Fibroblast of skin of abdomen (primary cell): ENCODE measurements at regions not wholly inside any gene's neighbourhood (a gene's known extent, or its start where the extent isn't known, plus 50 kb on each side); places are given as distances from the start of the nearest gene placed in this dataset.
A peak's percentile ranks its signal among the peaks of the same experiment; 100 is the strongest.

Experiments used
- DNase-seq: peaks from one replicate; pipeline ENCODE4 v3.0.0-alpha.2; 2013

DNA sequence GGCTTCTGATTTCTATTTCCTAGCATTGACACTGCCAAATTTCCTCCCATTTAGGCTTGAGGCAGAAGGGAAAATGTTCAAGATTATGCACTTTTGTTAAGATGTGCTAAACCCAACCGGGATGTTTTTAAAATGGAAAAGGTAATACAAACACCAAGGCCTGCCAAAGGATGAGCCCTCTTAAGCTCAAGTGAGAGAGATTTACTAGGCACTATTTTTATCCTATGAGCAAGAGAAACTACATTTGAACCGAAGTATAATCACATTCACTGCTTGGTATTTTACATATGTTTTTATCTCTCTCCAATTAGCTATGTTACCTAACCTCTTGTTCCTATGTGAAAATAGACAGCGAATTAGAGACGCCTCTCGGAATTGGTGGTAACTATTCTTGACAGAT, 295.8 kb downstream of the GABRB3 start:
- no peak for DNase-seq

DNA sequence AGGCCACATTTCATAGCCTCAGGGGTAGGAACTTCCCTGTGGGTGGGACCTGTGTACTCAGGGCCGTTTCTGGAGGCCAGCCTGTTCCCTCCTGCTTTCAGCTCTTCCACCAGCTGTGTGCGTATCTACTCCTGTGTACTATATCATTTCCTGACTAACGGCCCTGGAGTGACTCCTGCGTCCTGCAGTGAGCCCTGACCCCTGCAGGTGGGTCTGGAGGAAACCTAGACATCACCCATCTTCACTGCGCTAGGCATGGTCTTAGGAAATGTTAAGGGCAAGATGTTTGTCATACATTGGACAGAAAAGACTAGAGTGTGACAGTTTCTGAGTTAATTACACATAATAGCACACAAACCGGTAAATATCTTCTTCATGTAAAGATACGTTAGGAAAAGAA, 297.3 kb downstream of the GABRB3 start:
- DNase-seq, result no peak

DNA sequence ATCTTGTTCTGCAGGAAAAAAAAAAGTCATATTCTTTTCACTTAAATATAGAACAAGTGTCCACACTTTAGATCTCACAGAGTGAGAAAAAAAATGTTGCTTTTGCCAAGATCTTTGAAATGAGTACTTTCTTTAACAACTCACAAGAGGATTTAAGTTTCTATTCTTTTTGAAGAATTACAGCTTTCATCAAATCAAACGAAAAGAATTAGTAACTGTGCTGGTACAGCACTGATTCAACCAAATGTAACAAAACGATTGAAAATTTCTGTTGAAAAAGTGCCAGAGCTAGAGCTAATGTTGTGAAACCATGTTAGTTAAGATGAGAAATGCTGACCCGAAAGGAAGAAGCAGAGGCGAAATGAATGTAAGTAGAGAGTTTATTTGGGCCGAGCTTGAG, 300.2 kb downstream of the GABRB3 start:
- no peak for DNase-seq

DNA sequence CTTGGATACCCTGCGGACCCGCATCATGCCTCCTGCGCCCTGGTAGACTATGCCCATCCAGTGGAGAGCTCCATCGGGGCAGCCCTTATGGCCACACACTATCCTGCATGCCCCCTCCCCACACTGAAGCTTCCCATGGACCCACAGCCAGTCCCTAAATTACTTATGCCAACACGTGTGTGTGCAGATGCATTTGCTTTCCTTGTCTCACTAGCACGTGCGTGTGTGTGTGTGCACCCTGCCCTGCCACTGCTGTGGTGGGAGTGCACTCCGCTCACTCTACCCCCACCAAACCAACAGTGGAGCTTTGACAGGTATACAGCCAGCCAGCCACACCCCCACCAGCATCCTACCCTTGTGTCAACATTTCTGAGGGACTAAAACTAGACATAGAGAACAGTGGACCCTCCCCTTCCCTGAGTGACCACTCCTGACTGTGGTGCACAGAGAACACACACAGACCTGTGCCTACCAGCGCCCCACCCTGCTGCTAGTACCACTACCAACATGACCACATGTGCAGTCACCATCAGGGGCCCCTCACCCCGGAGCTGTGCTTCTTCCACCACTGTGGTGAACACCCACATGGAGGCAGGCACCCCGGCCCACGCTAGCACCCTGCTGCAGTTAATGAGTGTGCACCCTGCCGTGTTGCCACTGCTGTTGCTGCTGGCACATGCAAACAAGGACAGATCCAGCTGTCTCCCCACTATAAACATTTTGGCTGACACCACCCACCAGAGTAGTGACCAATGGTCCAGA, 310.8 kb downstream of the GABRB3 start:
- DNase-seq, result no peak

DNA sequence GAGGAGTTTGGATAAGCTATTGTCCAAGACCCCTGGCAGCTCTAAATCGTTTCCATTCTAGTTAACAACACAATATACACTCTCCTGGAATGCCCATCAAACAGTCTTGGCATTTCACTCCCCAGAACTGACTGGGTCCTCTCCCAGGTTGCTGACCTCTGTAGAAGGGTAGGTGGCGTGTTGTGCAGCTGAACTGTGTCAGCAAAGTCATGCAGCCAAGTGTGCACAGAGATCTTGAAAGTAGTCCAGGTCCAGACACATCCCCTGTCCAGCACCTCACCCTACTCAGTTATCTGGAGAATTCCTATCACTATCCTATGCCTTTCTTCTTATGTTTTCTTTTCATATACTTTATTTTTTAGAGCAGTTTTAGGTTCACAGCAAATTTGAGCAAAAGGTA, 312.7 kb downstream of the GABRB3 start:
- DNase-seq, result no peak

DNA sequence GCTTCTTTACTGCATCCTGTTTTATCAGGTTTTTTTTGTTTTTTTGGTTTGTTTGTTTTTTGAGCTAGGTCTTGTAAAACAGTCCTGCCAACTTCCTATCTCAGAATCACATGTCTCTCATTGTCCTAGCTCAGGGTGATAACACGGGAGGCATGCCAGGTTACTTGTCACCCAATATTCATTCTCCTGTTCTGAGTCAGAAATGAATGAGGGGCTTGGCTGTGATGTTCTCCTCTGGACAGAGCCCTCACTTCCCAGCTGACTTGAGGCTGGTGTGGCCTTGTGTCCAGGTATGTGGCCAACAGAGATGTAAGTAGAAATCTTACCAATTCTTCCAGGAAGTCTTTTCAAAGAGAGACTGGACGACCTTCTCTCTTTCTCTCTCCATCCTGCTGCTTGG, 317.0 kb downstream of the GABRB3 start:
- no peak for DNase-seq

DNA sequence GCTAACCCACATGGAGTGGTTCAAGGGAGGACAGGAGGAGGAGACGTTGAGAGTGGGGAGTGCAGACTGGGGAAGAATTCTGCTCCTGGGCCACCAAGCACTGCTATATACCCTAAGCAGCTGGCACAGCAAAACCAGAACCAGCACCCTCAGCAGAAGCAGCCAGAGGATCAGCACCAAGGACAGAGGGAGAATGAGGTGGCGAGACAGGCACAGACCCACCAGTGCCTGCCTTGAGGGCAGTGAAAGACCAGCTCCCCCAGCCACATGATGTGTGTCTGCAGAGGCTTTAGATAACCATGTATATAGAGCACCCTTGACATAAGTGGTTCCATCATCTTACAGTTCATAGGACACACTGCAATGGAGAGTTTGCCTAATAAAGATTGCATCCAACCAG, 319.0 kb downstream of the GABRB3 start:
- no peak for DNase-seq

DNA sequence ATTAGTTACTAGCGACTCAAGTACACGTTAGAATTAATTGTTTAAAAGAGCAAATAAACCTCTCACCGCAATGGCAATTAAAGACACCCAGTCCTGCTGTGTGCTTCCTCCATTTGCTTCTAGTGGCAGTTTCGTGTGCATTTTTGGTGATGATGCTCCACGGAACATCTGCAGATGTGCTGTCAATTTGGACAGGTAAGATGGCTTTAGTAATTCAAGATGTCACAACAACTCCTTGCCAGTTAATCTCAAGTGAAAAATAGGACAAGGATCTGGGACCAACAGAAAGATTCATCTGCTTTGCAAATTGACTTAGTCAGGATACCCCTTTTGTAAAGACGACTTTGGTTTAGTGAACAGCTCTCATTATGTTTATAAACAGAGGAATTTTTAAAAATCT, 320.9 kb downstream of the GABRB3 start:
- DNase-seq, result no peak

DNA sequence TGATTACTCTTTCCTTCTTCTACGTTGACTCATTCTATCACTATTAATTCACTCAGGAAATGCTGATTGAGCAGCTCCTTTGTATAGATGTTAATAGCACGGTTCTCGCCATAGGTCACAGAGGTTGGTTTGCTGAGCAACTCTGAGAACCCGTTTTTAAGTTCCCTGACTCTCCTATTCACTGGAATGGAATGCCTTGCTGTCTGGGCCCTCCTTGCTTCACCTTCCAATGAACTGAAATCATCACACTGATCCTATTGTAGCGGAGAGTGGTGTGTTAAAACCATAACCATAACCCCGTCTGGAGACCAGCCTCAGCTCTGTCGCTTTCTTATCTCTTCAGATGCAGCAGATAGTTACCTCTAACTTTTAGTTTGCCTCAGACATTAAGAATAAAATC, 323.6 kb downstream of the GABRB3 start:
- DNase-seq, result peak; percentile 25

DNA sequence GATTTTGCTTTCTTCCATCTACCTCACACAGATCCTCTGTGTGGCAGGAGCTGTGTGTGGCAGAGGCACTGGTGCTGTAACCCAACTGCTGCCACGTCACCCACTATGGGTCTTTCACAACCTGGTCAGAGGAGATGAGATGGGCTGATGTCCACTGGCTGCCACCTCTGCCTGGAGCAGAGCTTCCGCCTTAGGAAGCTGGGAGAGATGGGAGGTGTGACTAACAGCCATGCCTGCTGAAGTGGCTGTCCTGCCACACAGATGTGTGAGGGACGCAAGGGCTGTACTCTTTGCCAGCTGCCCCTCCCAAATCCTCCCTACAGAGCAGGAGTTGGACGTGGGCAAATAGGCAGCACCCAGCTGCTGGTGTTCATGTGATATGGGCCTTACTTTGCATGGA, 329.5 kb downstream of the GABRB3 start:
- no peak for DNase-seq

DNA sequence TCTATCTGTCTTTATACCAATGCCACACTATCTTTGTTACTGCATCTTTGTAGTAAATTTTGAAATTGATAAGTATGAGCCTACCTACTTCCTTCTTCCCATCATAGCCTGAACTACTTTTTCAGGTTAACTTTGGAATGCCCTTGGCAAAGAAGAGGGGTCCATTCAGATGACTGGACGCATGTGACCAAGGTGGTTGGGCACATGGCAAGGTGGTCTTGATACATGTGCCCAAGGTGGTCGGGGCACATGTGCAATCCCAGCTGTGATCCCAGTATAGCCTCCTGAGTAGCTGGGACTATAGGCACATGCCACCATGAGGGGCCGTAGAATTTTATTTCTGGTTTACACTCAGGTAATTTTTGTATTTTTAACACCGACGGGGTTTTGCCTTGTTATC, 330.2 kb downstream of the GABRB3 start:
- DNase-seq, result no peak

DNA sequence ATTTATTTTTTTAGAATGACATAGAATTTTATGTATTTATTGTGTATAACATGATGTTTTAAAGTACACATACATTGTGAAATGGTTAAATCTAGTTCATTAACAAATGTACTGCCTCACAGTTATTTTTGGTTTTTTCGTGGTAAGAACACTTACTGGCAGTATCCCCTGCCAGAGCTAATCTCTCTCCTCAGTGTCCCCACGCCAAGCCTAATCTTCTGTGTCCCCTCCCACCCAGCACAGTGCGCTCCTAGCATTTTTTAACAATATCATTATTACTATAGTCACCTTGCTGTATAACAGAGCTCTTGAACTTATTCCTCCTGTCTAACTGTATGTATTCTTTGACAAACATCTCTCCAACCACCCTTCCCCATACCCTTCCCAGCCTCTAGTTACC, 333.2 kb downstream of the GABRB3 start:
- DNase-seq, result no peak

DNA sequence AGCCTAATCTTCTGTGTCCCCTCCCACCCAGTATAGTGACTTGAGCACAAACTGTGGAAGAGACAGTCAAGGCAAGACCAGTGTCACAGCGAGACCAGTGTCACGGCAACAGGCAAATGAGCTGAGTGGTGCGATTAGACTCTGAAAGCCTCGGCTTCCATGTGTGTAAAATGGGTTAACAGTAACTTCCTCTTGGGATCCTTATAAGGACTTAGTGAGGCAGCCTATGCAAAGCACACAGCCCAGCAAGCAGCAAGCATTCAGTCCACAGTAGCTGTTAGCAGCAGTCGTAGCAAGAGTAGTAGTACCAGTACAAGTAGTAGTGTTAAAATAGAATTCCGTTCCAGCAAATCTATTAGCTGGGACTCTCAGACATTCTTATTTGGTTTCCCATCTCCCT, 334.1 kb downstream of the GABRB3 start:
- no peak for DNase-seq

DNA sequence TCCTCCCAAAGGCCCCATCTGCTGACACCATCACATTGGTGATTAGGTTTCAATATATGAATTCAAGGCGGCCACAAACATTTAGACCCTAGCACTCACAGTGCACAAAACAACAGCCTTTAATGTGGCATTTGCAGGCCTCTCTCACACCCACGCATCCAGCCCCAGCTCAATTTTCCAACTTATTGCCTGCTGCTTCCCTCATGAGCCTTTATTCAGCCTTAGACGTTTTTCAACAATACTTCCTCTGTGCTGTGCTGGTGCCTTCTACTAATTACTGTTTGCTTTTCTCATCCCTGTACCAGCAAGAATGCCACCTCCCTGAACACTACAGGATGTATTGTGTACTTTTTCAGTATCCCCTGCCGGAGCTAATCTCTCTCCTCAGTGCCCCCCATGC, 334.6 kb downstream of the GABRB3 start:
- DNase-seq, result no peak

DNA sequence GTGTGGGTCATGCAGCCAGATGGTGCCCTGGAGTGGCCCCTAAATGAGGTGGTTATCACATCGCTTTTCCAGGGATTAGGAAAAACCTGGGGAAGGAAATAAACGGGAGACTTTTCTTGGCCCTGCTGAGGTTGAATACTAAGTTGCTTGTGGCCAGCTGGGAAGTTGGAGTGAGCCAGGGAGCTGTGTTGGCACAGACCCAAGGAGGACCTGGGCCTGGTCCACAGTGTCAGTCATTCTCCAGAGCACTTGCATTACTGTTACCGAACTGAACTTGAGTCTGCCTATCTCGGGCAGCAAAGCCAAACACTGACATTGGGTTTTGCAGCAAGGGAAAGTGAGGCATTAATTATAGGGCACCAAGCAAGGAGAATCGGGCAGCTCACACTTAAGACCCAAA, 339.0 kb downstream of the GABRB3 start:
- no peak for DNase-seq

DNA sequence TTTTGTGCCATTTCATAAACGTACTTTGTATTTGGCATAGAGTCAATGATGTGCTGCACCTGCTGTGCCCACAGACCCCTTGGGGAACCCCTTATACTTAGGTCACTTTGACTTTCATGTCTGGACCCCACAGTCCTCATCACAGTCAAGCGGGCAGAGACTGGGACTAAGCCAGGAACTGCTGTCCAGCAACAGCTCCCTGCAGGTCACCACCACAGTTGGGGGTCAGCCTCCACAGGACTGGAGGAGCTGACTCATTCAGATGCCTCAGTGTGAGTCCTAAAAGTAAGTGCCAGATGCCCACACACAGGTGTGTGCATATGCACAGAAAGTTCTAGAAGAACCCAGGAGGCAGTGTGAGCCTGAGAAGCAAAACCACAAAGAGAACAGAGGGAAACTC, 339.8 kb downstream of the GABRB3 start:
- DNase-seq, result no peak

DNA sequence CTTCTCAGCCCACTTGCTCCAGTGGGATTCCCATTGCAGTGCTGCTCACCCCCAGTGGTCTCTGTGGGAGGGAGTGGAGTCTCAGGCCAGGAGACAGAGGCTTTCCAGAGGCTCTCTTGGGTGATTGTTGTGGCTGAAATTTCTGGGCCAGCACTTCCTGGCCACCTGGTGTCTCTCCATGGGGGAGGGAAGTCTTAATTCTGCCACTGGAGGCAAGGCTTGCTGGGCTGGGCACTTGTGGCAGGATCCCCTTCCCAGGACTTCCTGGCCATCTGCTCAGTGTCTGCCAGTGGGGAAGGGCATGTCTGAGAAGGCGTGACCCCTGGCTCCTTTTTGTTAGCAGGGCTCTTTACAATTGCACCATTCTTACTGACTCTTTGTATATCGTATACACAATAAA, 351.8 kb downstream of the GABRB3 start:
- DNase-seq, result no peak

DNA sequence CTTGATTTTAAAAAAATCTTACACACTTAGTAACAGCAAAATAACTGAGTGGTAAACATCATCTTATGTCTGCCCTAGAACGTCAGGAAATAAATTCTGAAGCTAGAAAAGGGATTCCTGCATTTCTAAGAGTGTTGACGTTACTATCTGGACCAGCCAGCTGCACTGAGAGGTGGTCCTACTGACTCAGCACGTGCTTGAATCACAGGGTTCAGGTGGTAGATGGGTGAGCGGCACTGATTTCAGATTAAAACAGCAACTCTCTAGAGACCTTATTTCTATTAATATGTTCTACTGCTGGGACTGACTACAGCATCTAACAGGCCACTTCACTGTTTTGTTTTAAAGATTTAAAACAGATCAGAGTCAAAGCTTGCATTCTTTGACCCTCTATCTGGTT, 377.2 kb downstream of the GABRB3 start:
- no peak for DNase-seq

DNA sequence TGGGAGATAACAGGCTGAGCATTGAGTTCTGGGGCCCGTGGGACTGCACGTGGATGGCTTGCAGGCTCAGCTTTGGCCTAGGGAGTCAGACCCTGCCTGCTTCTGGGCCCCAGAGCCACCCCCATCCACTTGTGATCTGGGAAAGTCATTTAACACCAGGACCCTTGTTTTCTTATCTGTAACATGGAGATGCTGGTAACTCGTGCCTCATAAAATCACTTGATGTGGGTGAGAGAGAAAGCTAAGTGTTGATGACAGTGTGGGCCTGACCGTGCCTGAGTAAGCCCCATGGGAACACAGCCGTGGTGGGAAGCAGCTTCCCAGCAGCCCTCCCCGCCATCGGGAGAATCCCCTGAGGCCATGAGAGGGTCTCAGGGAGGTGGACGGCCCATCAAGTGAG, 378.1 kb downstream of the GABRB3 start:
- no peak for DNase-seq

DNA sequence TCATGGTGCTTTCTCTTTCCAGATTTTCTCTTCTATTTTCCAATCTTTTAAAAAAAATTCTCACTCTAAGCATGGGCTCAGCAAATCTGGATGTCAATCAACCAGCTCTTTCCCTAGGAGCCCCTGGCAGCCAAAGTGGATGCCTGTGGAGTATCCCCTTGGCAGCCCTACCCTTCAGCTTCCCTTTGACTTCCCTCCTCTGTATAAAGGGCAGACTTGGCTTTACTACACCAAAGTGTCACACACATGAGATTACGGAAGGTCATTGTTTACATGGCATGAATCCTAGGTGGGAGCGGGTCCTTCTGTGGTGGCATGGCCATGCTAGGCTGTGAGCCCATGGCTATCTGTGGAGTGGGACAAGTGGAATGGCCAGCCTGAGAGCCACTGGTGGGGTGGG, 379.9 kb downstream of the GABRB3 start:
- no peak for DNase-seq

DNA sequence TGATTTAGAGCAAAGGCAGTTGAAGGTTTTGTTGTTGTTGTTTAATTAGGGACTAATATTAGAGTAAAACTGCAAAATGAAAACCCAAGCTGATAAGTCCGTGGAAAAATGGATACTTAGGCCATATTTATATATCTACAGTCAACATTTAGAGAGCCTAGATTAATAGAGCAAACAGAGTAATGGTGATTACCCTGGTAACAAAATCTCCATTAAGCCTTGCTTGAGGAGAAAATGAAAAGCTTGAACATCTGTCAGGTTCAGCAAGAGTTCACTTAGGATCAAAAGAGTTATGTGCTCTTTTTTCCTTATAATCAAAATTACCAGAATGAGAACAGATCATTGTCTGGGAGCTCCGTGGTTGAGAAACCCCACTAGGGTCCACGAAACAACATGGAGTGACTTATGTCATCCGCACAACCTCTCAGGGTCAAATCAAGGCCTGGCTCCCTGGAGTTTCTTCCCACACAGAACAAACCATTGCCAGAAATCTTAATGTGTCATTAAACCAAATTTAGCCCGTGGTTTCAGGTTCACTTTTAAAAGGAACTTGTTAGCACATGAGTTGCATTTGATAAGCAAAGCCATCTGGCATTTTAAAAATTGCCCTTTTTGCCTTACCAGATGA, 381.2 kb downstream of the GABRB3 start:
- no peak for DNase-seq

DNA sequence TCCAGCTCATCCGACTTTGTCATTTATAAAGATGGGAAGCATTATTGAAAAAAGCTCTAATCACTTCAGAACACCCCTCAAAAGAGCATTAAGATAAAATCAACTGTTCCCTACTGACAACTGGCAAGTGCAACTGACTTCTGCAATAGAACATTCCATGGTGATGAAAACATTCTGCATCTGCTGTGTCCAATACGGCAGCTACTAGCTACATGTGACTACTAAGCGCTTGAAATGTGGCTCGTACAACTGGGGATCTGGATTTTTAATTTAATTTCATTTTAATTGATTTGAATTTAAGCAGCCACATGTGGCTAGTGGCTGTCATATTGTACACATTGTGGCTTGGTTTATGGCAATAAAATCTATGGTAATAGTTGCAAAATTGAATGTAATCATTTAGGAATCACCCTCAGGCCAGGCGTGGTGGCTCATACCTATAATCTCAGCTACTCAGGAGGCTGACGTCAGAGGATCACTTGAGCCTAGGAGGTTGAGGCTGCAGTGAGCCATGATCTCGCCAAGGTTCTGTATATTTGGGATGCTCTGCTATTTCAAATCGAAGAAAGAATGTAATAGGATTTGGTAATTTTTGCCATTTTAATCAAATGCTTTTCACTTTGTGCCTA, 390.3 kb downstream of the GABRB3 start:
- DNase-seq, result no peak

DNA sequence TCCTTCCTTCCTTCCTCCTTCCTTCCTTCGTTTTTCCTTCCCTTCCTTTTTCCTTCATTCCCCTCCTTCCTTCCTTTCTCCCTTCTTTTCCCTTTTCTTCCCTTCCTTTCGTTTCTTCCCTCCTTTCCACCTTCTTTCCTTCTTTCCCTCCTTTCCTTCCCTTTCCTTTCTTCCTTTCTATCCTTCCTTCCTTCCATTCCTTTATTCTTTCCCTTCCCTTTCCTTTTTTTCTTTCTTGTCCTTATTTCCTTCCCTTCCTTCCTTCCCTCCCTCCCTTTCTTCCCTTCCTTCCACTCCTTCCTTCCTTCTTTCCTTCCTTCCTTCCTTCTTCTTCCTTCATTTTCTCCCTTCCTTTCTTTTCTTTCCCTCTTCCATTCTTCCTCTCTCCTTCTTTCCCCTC, 394.6 kb downstream of the GABRB3 start:
- no peak for DNase-seq

DNA sequence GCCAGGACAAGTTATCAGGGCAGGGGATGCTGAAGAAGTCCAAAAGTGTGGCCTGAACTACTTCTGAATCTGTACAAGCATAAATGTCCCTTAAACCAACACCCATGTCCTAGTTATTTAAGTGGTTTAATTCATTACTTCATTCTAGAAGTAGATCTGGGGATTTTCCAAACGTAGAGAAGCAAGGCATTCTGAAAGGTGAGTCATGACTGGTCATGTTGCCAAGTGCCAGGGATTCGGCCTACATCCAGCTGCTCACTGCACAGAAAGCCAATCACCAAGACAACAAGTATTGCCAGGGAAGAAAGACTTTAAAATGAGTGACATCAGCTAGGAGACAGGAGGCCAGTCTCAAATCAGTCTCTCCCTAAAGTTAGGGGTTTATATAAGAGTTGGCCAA, 396.6 kb downstream of the GABRB3 start:
- no peak for DNase-seq
